ENCODE measurements at regions not wholly inside any gene's neighbourhood (a gene's known extent, or its start where the extent isn't known, plus 50 kb on each side); places are given as distances from the start of the nearest gene placed in this dataset.

DNA sequence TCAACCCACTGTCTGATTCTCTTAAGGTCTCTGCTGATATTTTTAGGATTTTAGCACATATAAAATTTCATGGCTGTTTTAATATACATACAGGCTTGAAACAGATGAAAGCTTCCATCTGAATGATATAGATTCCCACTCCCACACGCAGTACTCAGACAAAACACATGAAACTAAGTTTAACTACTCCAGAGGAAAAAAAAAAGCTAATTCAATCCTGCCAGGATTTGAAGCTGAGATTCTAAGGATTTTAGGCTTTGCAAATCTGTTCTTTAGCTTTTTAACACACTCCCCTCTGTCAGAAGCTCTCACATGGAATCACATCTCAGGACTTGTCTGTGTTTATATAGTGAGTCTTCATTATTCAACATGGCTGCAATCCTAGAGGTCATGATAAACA is 217.3 kb downstream of the BCAT1 start:
- DNase-seq (ENCODE audit: low read depth, low spot score) (no peak), FAIRE-seq (no peak)
- ChIA-PET POLR2A (no interaction called here), CTCF (interaction anchor here (0.7 to 1.0 kb wide), 3 partner anchors 15 to 623 kb away, joined by 3 read pairs; no protein-coding TSS in a partner anchor)
- Histone ChIP-seq H3K9ac (replicated peaks; ENCODE audit: extremely low read depth, insufficient read depth, low read length) (no peak overlapping the region), H3K79me2 (ENCODE audit: control insufficient read depth, insufficient read depth, low read length) (no peaks in the 10 kb centered on the region), H3K9me1 (replicated peaks; ENCODE audit: control insufficient read depth, extremely low read depth, insufficient read depth, low read length) (no peaks in the 10 kb centered on the region), H3K4me3 (replicated peaks in 1 of 3; ENCODE audit: insufficient read depth in 1 of 3, low read depth in 1 of 3, low read length in 3 of 3) (no peak overlapping the region), H3K4me2 (ENCODE audit: insufficient read depth, low read length) (no peak overlapping the region), H3K27ac (ENCODE audit: insufficient read depth, low read depth, low read length) (no peak overlapping the region), H3K9me3 (replicated peaks; ENCODE audit: control insufficient read depth, insufficient read depth, low read length) (no peaks in the 10 kb centered on the region), H3K27me3 (ENCODE audit: control insufficient read depth in 2 of 2, insufficient read depth in 2 of 2, low read length in 2 of 2) (peaks cover 0 to 3% of the 10 kb centered on the region in 2 experiments), H3K36me3 (ENCODE audit: control insufficient read depth in 2 of 2, extremely low read depth in 1 of 2, insufficient read depth in 2 of 2, low read length in 2 of 2) (no peaks in the 10 kb centered on the region), H3K4me1 (ENCODE audit: control insufficient read depth, extremely low read depth, insufficient read depth, low read length) (no peaks in the 10 kb centered on the region), H2AFZ (ENCODE audit: low read depth, low read length) (no peak overlapping the region), H4K20me1 (replicated peaks; ENCODE audit: control insufficient read depth, extremely low read depth, insufficient read depth, low read length) (no peaks in the 10 kb centered on the region)
- intact Hi-C loops (cut with micrococcal nuclease): no loop called here
- dilution Hi-C loops (cut with MboI; ENCODE audit: extremely low pct_ligation_motif_present, low sequenced_read_pairs): no loop called here
- no peak for TF ChIP-seq MAX (IDR thresholded peaks at IDR 0.05; ENCODE audit: insufficient read depth, insufficient read length)
- no peak for TF ChIP-seq MYC (IDR thresholded peaks at IDR 0.05; ENCODE audit: low read depth, low read length)
- TF ChIP-seq POLR2AphosphoS5 (IDR thresholded peaks at IDR 0.05; ENCODE audit: insufficient read depth, low read depth, low read length): no peak
- no peak for TF ChIP-seq GATA2 (IDR thresholded peaks at IDR 0.05; ENCODE audit: insufficient read depth, insufficient read length, low read depth, low read length)
- TF ChIP-seq JUN (IDR thresholded peaks at IDR 0.05; ENCODE audit: borderline replicate concordance, insufficient read depth, insufficient read length, low read depth): no peak
- TF ChIP-seq FOS (IDR thresholded peaks at IDR 0.05; ENCODE audit: borderline replicate concordance, insufficient read depth, low read length): no peak
- no peak for TF ChIP-seq EZH2 (IDR thresholded peaks at IDR 0.05; ENCODE audit: borderline replicate concordance, low read depth, low read length, severe bottlenecking)
- no peak for TF ChIP-seq POLR2A (IDR thresholded peaks at IDR 0.05; ENCODE audit: low read depth, low read length)
- no TSS peak for BruUV-seq (replicated peaks)

DNA sequence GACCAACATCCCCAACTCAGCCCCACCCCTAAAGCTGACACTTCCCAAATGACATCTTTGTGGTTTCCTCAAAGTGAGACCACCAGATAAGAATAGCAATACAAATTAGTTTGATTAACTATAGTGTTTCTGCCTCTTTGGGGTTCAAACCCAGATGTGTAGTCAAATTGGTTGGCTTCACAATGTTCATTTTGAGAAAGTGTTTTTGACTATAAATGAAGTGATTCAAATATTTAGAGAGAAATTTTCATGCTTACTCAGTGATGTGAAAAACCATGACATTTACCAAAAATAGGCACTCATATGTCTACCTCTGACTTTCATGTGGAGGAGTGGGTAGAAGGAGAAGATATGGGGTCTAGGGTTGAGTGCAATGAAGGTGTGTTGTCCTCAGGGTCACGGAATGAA is 218.4 kb downstream of the BCAT1 start:
- DNase-seq (ENCODE audit: low read depth, low spot score) (no peak), FAIRE-seq (no peak)
- POLR2A ChIA-PET: no interaction called here
- no peaks in the 10 kb centered on the region for H3K36me3 ChIP-seq (ENCODE audit: control insufficient read depth in 2 of 2, extremely low read depth in 1 of 2, insufficient read depth in 2 of 2, low read length in 2 of 2)
- no peak overlapping the region for H3K9ac ChIP-seq (replicated peaks; ENCODE audit: extremely low read depth, insufficient read depth, low read length)
- intact Hi-C loops (cut with micrococcal nuclease): no loop called here
- no peaks in the 10 kb centered on the region for H3K9me3 ChIP-seq (replicated peaks; ENCODE audit: control insufficient read depth, insufficient read depth, low read length)
- BruUV-seq (replicated peaks): no TSS peak
- dilution Hi-C loops (cut with MboI; ENCODE audit: extremely low pct_ligation_motif_present, low sequenced_read_pairs): no loop called here
- no peaks in the 10 kb centered on the region for H3K9me1 ChIP-seq (replicated peaks; ENCODE audit: control insufficient read depth, extremely low read depth, insufficient read depth, low read length)
- H2AFZ ChIP-seq (ENCODE audit: low read depth, low read length): no peak overlapping the region
- TF ChIP-seq MAX (IDR thresholded peaks at IDR 0.05; ENCODE audit: insufficient read depth, insufficient read length) (no peak), FOS (IDR thresholded peaks at IDR 0.05; ENCODE audit: borderline replicate concordance, insufficient read depth, low read length) (no peak), POLR2AphosphoS5 (IDR thresholded peaks at IDR 0.05; ENCODE audit: insufficient read depth, low read depth, low read length) (no peak), GATA2 (IDR thresholded peaks at IDR 0.05; ENCODE audit: insufficient read depth, insufficient read length, low read depth, low read length) (no peak), POLR2A (IDR thresholded peaks at IDR 0.05; ENCODE audit: low read depth, low read length) (no peak), JUN (IDR thresholded peaks at IDR 0.05; ENCODE audit: borderline replicate concordance, insufficient read depth, insufficient read length, low read depth) (no peak), MYC (IDR thresholded peaks at IDR 0.05; ENCODE audit: low read depth, low read length) (no peak), EZH2 (IDR thresholded peaks at IDR 0.05; ENCODE audit: borderline replicate concordance, low read depth, low read length, severe bottlenecking) (no peak), CTCF (IDR thresholded peaks at IDR 0.05; ENCODE audit: extremely low read depth in 1 of 2, insufficient read depth in 1 of 2, low read depth in 1 of 2, low read length in 2 of 2) (no peak)
- no peak overlapping the region for H3K4me2 ChIP-seq (ENCODE audit: insufficient read depth, low read length)
- no peaks in the 10 kb centered on the region for H3K79me2 ChIP-seq (ENCODE audit: control insufficient read depth, insufficient read depth, low read length)
- no peak overlapping the region for H3K4me3 ChIP-seq (replicated peaks in 1 of 3; ENCODE audit: insufficient read depth in 1 of 3, low read depth in 1 of 3, low read length in 3 of 3)
- H3K27me3 ChIP-seq (ENCODE audit: control insufficient read depth in 2 of 2, insufficient read depth in 2 of 2, low read length in 2 of 2): peaks cover 0 to 3% of the 10 kb centered on the region in 2 experiments
- no peaks in the 10 kb centered on the region for H3K4me1 ChIP-seq (ENCODE audit: control insufficient read depth, extremely low read depth, insufficient read depth, low read length)
- H3K27ac ChIP-seq (ENCODE audit: insufficient read depth, low read depth, low read length): no peak overlapping the region
- H4K20me1 ChIP-seq (replicated peaks; ENCODE audit: control insufficient read depth, extremely low read depth, insufficient read depth, low read length): no peaks in the 10 kb centered on the region
- CTCF ChIA-PET: no interaction called here
